Naive thymus-derived CD4-positive, alpha-beta T cell (primary cell): ENCODE measurements at regions not wholly inside any gene's neighbourhood (a gene's known extent, or its start where the extent isn't known, plus 50 kb on each side); places are given as distances from the start of the nearest gene placed in this dataset.

ENCODE experiments used
- ATAC-seq: fragments of 150-1000 bp; cut with Tn5 transposase; 2 replicates; pipeline ENCODE4 v1.10.0; 2021; ENCODE audit warnings: mild to moderate bottlenecking, moderate library complexity
- CTCF ChIA-PET: fragments of 350-600 bp; sonication (Branson Sonifier 250); formaldehyde crosslinking; loops from one replicate; lab custom pipeline; 2021; ENCODE audit warnings: antibody characterized with exemption; lab: Charles Lee
- POLR2A ChIA-PET: fragments of 350-600 bp; sonication (Branson Sonifier 250); formaldehyde crosslinking; loops from one replicate; lab custom pipeline; 2021; ENCODE audit warnings: antibody characterized with exemption, inconsistent platforms; lab: Charles Lee
- DNase-seq, 9 donors: peaks; one replicate each; pipeline versions ENCODE4 v3.0.0 to v3.0.0-alpha.2; 2020 to 2022; ENCODE audit warnings: mixed read lengths in 1 of 9
- H3K27ac ChIP-seq: one replicate; pipeline ENCODE4 v1.7.0; 2013; ENCODE audit warnings: mild to moderate bottlenecking, low read depth, low read length, moderate library complexity
- H3K27me3 ChIP-seq, 2 donors: one replicate each; pipeline ENCODE4 v1.7.0; 2013; ENCODE audit warnings: low read length in 2 of 2, mild to moderate bottlenecking in 2 of 2, moderate library complexity in 2 of 2; ENCODE audit not compliant: control insufficient read depth in 2 of 2, insufficient read depth in 2 of 2
- H3K36me3 ChIP-seq, 3 experiments: 1 replicate in 2 of 3; 2 replicates in 1 of 3; pipeline ENCODE4 v1.7.0; 2013; ENCODE audit warnings: low read length in 3 of 3, mild to moderate bottlenecking in 3 of 3, moderate library complexity in 1 of 3; ENCODE audit not compliant: insufficient read depth in 3 of 3, control insufficient read depth in 2 of 3
- H3K4me1 ChIP-seq, 2 donors: one replicate each; pipeline ENCODE4 v1.7.0; 2013; ENCODE audit warnings: low read length in 2 of 2, mild to moderate bottlenecking in 2 of 2, moderate library complexity in 1 of 2; ENCODE audit not compliant: control insufficient read depth in 2 of 2, insufficient read depth in 2 of 2
- H3K4me3 ChIP-seq: 2 replicates; pipeline ENCODE4 v1.7.0; 2013; ENCODE audit warnings: mild to moderate bottlenecking, low read length
- H3K9me3 ChIP-seq, 3 experiments: 1 replicate in 2 of 3; 2 replicates in 1 of 3; pipeline ENCODE4 v1.7.0; 2013; ENCODE audit warnings: low read length in 3 of 3; ENCODE audit not compliant: control insufficient read depth in 2 of 3
- H3K27ac Mint-ChIP-seq, 9 donors: one replicate each; pipeline ENCODE4 v1.8.0; 2020 to 2022; ENCODE audit warnings: mixed read lengths in 9 of 9, mild to moderate bottlenecking in 8 of 9, moderate library complexity in 5 of 9, inconsistent platforms in 2 of 9
- H3K27me3 Mint-ChIP-seq, 5 donors: one replicate each; pipeline ENCODE4 v1.8.0; 2021 to 2022; ENCODE audit warnings: mixed read lengths in 5 of 5, mild to moderate bottlenecking in 1 of 5
- H3K36me3 Mint-ChIP-seq, 5 donors: one replicate each; pipeline ENCODE4 v1.8.0; 2020 to 2022; ENCODE audit warnings: mixed read lengths in 5 of 5, mild to moderate bottlenecking in 3 of 5, inconsistent platforms in 1 of 5
- H3K4me1 Mint-ChIP-seq, 7 donors: one replicate each; pipeline ENCODE4 v1.8.0; 2020 to 2022; ENCODE audit warnings: mixed read lengths in 7 of 7, mild to moderate bottlenecking in 3 of 7, inconsistent platforms in 1 of 7
- H3K4me3 Mint-ChIP-seq, 10 donors: one replicate each; pipeline ENCODE4 v1.8.0; 2020 to 2022; ENCODE audit warnings: mild to moderate bottlenecking in 10 of 10, mixed read lengths in 10 of 10, moderate library complexity in 6 of 10, inconsistent platforms in 2 of 10
- H3K9me3 Mint-ChIP-seq, 11 donors: one replicate each; pipeline ENCODE4 v1.8.0; 2020 to 2022; ENCODE audit warnings: mixed read lengths in 11 of 11, mild to moderate bottlenecking in 4 of 11, inconsistent platforms in 1 of 11, moderate library complexity in 1 of 11
- intact Hi-C, 2 donors: fragments of 100-400 bp; cut with micrococcal nuclease; formaldehyde crosslinking; loops; one replicate each; pipeline ENCODE4 v1.15.1; 2023

DNA sequence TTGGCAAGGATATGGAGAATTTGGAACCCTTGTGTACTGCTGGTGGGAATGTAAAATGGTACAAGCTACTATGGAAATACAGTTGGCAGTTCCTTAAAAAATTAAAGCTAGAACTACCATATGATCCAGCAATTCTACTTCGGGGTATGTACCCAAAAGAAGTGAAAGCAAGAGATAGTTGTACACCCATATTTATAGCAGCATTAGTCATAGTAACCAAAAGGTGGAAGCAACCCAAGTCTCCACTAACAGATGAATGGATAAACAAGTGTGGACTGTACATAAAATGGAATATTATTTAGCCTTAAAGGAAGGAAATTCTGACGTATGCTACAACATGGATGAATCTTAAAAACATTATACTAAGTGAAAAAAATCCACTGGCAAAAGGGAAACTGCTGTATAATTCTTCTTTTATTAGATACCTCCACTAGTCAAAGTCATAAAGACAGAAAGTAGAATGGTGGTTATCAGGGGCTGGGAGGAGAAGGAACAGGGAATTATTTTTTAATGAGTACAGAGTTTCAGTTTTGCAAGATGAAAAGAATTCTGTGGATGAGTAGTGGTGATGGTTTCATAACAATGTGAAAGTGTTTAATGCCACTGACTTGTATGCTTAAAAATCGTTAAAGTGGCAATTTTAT, 141.6 kb downstream of the RXFP2 start:
- Histone ChIP-seq H3K36me3 (no peaks in the 10 kb centered on the region), H3K9me3 (no peaks in the 10 kb centered on the region), H3K27me3 (no peaks in the 10 kb centered on the region), H3K4me1 (no peaks in the 10 kb centered on the region), H3K4me3 (no peak overlapping the region), H3K27ac (no peak overlapping the region)
- H3K27me3 Mint-ChIP-seq: peaks cover 0 to 30% (median 0%) of the 10 kb centered on the region in 5 donors
- H3K36me3 Mint-ChIP-seq: no peaks in the 10 kb centered on the region
- POLR2A ChIA-PET: no interaction called here
- ATAC-seq: no peak
- CTCF ChIA-PET: no interaction called here
- H3K27ac Mint-ChIP-seq: no peak overlapping the region
- no peaks in the 10 kb centered on the region for H3K9me3 Mint-ChIP-seq
- no peak overlapping the region for H3K4me3 Mint-ChIP-seq
- peaks cover 0 to 5% (median 0%) of the 10 kb centered on the region in 7 donors for H3K4me1 Mint-ChIP-seq
- intact Hi-C loops: no loop called here
- DNase-seq: no peak

DNA sequence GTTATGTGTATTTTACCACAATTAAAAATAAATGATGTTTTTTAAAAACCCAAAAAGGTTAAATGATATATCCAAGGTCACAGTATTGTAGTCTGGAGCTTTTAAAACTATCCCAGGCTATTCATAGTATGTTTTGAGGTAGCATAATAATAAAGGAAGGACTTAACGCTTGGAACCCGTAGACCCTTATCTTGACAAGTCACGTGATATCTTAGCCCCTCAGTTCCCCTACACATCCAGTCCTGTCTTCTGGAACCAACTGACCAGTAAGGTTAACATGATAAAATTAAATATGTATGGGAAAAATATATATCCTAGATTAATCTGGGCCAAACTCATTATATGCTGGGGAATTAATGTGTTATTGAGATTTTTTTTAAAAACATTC, 142.2 kb downstream of the RXFP2 start:
- H3K4me3 ChIP-seq: no peak overlapping the region
- Mint-ChIP-seq H3K4me3 (no peak overlapping the region), H3K9me3 (no peaks in the 10 kb centered on the region), H3K27me3 (peaks cover 0 to 27% (median 0%) of the 10 kb centered on the region in 5 donors), H3K4me1 (peaks cover 0 to 4% (median 0%) of the 10 kb centered on the region in 7 donors), H3K27ac (no peak overlapping the region), H3K36me3 (no peaks in the 10 kb centered on the region)
- intact Hi-C loops: no loop called here
- ChIA-PET CTCF (no interaction called here), POLR2A (no interaction called here)
- DNase-seq: no peak
- ATAC-seq: no peak
- no peaks in the 10 kb centered on the region for H3K27me3 ChIP-seq
- no peaks in the 10 kb centered on the region for H3K9me3 ChIP-seq
- H3K27ac ChIP-seq: no peak overlapping the region
- H3K36me3 ChIP-seq: no peaks in the 10 kb centered on the region
- H3K4me1 ChIP-seq: no peaks in the 10 kb centered on the region

DNA sequence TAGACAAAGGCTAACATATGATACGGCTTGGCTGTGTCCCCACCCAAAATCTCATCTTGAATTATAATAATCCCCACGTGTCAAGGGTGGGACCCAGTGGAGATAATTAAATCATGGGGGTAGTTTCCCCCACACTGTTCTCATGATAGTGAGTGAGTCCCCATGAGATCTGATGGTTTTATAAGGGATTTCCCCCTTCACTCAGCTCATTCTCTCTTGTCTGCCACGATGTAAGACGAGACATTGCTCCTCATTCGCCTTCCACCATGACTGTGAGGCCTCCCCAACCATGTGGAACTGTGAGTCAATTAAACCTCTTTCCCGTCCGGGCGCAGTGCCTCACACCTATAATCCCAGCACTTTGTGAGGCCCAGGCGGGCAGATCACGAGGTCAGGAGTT, 143.5 kb downstream of the RXFP2 start:
- no peaks in the 10 kb centered on the region for H3K36me3 ChIP-seq
- no peak overlapping the region for H3K4me3 ChIP-seq
- ChIA-PET CTCF (no interaction called here), POLR2A (no interaction called here)
- Mint-ChIP-seq H3K36me3 (no peaks in the 10 kb centered on the region), H3K27me3 (peaks cover 0 to 24% (median 0%) of the 10 kb centered on the region in 5 donors), H3K4me3 (no peak overlapping the region), H3K9me3 (no peaks in the 10 kb centered on the region), H3K27ac (no peak overlapping the region), H3K4me1 (peaks cover 0 to 3% (median 0%) of the 10 kb centered on the region in 7 donors)
- no peaks in the 10 kb centered on the region for H3K4me1 ChIP-seq
- DNase-seq: no peak
- no peak for ATAC-seq
- intact Hi-C loops: no loop called here
- H3K9me3 ChIP-seq: no peaks in the 10 kb centered on the region
- no peak overlapping the region for H3K27ac ChIP-seq
- H3K27me3 ChIP-seq: no peaks in the 10 kb centered on the region

DNA sequence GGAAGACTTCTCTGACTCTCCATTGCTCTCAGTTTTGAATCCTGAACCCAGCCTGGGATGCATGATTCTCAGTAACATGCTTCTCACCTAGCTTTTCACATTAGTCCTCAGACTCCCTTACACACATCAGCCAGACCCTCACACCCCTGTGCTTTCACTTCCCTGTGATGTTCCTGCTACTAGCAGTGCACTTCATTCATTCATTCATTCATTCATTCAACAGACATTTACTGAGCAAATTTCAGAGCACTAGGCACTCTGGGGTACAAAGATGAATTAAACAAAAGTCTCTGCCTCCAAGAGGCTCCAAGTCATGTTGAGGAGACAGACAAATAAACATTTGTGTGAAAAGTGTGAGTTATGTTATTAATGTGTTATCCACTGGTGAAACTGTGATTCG, 145.2 kb downstream of the RXFP2 start:
- Mint-ChIP-seq H3K4me3 (no peak overlapping the region), H3K9me3 (no peaks in the 10 kb centered on the region), H3K27ac (no peak overlapping the region), H3K4me1 (peaks cover 0 to 3% (median 0%) of the 10 kb centered on the region in 7 donors), H3K27me3 (peaks cover 0 to 26% (median 0%) of the 10 kb centered on the region in 5 donors), H3K36me3 (no peaks in the 10 kb centered on the region)
- no peak for ATAC-seq
- POLR2A ChIA-PET: no interaction called here
- Histone ChIP-seq H3K4me3 (no peak overlapping the region), H3K27me3 (no peaks in the 10 kb centered on the region), H3K4me1 (no peaks in the 10 kb centered on the region), H3K27ac (no peak overlapping the region), H3K36me3 (no peaks in the 10 kb centered on the region), H3K9me3 (no peaks in the 10 kb centered on the region)
- CTCF ChIA-PET: no interaction called here
- DNase-seq: no peak
- intact Hi-C loops: no loop called here

DNA sequence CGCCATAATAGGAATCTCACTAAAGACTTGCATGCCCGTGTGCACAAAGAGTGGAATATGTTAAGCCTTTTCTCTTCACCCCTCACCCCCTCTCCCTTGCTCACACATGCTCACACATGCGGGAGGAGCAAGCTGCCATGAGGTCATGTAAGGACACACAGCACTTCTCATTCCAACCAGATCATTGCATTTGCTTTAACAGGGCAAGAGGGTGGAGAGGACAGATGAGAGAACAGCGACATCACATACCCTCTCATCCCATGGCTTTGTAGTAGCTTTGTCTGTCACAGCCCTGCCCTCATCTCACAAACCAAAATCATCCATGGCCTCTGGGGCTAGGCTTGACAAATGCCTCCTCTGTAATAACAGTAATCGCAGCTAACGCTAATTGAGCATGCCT, 145.6 kb upstream of the FRY start:
- no peak for ATAC-seq
- no peaks in the 10 kb centered on the region for H3K9me3 ChIP-seq
- H3K36me3 ChIP-seq: no peaks in the 10 kb centered on the region
- Mint-ChIP-seq H3K27ac (no peak overlapping the region), H3K36me3 (no peaks in the 10 kb centered on the region), H3K9me3 (no peaks in the 10 kb centered on the region), H3K4me1 (peaks cover 0 to 1% (median 0%) of the 10 kb centered on the region in 7 donors), H3K27me3 (peaks cover 0 to 26% (median 0%) of the 10 kb centered on the region in 5 donors), H3K4me3 (no peak overlapping the region)
- H3K4me3 ChIP-seq: no peak overlapping the region
- DNase-seq: no peak
- CTCF ChIA-PET: interaction anchor here (0.7 kb wide), 1 partner anchor 137 kb away, joined by 3 read pairs; no protein-coding TSS in a partner anchor
- no peaks in the 10 kb centered on the region for H3K27me3 ChIP-seq
- intact Hi-C loops: no loop called here
- POLR2A ChIA-PET: no interaction called here
- H3K4me1 ChIP-seq: no peaks in the 10 kb centered on the region
- no peak overlapping the region for H3K27ac ChIP-seq

DNA sequence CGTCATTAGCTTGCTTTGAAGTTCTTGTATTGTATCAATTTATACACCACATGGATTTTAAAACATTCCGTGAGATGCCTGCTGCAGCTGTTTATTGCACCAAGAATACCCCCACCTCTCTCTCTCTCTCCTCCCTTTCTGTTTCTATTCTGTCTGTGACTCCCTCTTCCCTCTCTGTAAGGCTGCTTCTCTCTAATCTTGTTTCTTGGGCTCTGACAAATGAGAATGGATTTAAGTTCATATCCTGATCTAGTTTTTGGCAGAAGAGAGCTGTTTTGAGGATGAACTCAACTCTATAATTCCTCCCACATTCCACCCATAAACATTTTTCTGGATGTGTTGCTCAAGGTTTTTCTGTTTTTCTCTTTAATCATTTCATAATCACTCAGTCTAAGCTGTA, 144.3 kb upstream of the FRY start:
- Mint-ChIP-seq H3K27me3 (peaks cover 0 to 19% (median 6%) of the 10 kb centered on the region in 5 donors), H3K36me3 (no peaks in the 10 kb centered on the region), H3K27ac (no peak overlapping the region), H3K9me3 (no peaks in the 10 kb centered on the region), H3K4me3 (no peak overlapping the region), H3K4me1 (no peaks in the 10 kb centered on the region)
- no peaks in the 10 kb centered on the region for H3K36me3 ChIP-seq
- ATAC-seq (no peak), DNase-seq (no peak)
- intact Hi-C loops: no loop called here
- H3K4me3 ChIP-seq: no peak overlapping the region
- no peaks in the 10 kb centered on the region for H3K4me1 ChIP-seq
- no peaks in the 10 kb centered on the region for H3K9me3 ChIP-seq
- CTCF ChIA-PET: no interaction called here
- POLR2A ChIA-PET: no interaction called here
- no peak overlapping the region for H3K27ac ChIP-seq
- H3K27me3 ChIP-seq: no peaks in the 10 kb centered on the region

DNA sequence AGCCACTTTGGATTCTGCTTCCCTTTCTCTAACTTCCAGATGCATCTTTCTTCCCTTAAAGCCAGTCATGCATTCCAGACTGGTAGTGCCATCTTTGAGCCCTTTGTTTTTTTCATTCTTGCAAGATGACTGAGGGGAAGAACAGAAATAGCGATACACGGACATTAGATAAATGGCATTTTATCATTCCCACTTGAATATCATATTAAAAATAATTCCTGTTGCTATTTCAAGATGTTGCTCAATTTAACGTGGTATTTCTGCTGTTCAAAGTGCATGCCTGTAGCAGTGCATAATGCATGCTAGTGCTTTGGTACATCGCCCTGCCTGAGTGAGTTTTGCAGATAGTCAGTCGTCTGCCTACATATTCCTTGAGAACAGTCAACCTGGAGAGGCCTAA, 140.6 kb upstream of the FRY start:
- POLR2A ChIA-PET: interaction anchor here (0.7 kb wide), 1 partner anchor 538 kb away, joined by 3 read pairs; no protein-coding TSS in a partner anchor
- intact Hi-C loops: no loop called here
- H3K9me3 Mint-ChIP-seq: no peaks in the 10 kb centered on the region
- Histone ChIP-seq H3K27ac (no peak overlapping the region), H3K4me3 (no peak overlapping the region), H3K9me3 (no peaks in the 10 kb centered on the region), H3K36me3 (no peaks in the 10 kb centered on the region), H3K4me1 (no peaks in the 10 kb centered on the region), H3K27me3 (no peaks in the 10 kb centered on the region)
- ATAC-seq (no peak), DNase-seq (no peak)
- no peaks in the 10 kb centered on the region for H3K36me3 Mint-ChIP-seq
- CTCF ChIA-PET: no interaction called here
- no peaks in the 10 kb centered on the region for H3K4me1 Mint-ChIP-seq
- no peak overlapping the region for H3K27ac Mint-ChIP-seq
- no peak overlapping the region for H3K4me3 Mint-ChIP-seq
- H3K27me3 Mint-ChIP-seq: peaks cover 0 to 21% (median 10%) of the 10 kb centered on the region in 5 donors
